HCT116 (cell line): ENCODE measurements at regions not wholly inside any gene's neighbourhood (a gene's known extent, or its start where the extent isn't known, plus 50 kb on each side); places are given as distances from the start of the nearest gene placed in this dataset.

Experiments
- ATAC-seq: fragments of 200-7000 bp; cut with Tn5 transposase; 2 replicates; pipeline ENCODE4 v1.9.1; 2020; ENCODE audit warnings: mild to moderate bottlenecking, moderate library complexity
- BruUV-seq: library from RNA; stranded (reverse); fragments of 400-500 nt; replicated peaks from 2 replicates; lab custom pipeline; 2021; lab: Mats Ljungman, UMichigan
- CTCF ChIA-PET: fragments of 300-600 bp; sonication (Branson Sonifier 250); formaldehyde crosslinking; loops from one replicate; lab custom pipeline; 2021; ENCODE audit warnings: antibody characterized with exemption; lab: Charles Lee
- POLR2A ChIA-PET: fragments of 300-600, 350-600 bp; sonication (Branson Sonifier 250); formaldehyde crosslinking; loops from one replicate; lab custom pipeline; 2021; ENCODE audit warnings: antibody characterized with exemption; lab: Charles Lee
- RAD21 ChIA-PET, 2 experiments: fragments of 300-600 bp; sonication (Branson Sonifier 250); formaldehyde crosslinking; loops; one replicate each; lab custom pipeline; 2023; ENCODE audit warnings: low total read pairs in 2 of 2; ENCODE audit not compliant: uncharacterized antibody in 2 of 2, unreplicated experiment in 2 of 2, low non-redundant PET in 1 of 2; lab: Charles Lee
- DNase-seq: peaks from one replicate; pipeline ENCODE4 v3.0.0-alpha.2; 2010; ENCODE audit warnings: low read depth, low spot score
- H2AFZ ChIP-seq: fragments of 200-600 bp; shearing (Covaris generic), sonication (generic); 2 replicates; pipeline ENCODE4 v1.6.1; 2017; ENCODE audit warnings: low read depth, mixed run types, mixed read lengths, antibody characterized with exemption, low read length; ENCODE audit not compliant: poor library complexity, severe bottlenecking
- H3K27ac ChIP-seq: 2 replicates; pipeline ENCODE4 v1.5.1; 2012; ENCODE audit warnings: low read depth, low read length
- H3K27me3 ChIP-seq: fragments of 200-600 bp; sonication (generic); 2 replicates; pipeline ENCODE4 v1.6.1; 2016; ENCODE audit warnings: mixed run types, low read length, mixed read lengths; ENCODE audit not compliant: insufficient read depth
- H3K36me3 ChIP-seq, 2 experiments: fragments of 200-500 bp in 1 of 2; fragments of 200-600 bp in 1 of 2; sonication (Bioruptor generic) in 1 of 2; sonication (generic) in 1 of 2; 2 replicates each; pipeline versions ENCODE4 v1.5.1 to v1.6.1; 2014 to 2016; ENCODE audit warnings: low read length in 2 of 2, inconsistent platforms in 1 of 2, mixed read lengths in 1 of 2, mixed run types in 1 of 2; ENCODE audit not compliant: insufficient read depth in 2 of 2, control insufficient read depth in 1 of 2
- H3K4me1 ChIP-seq, 2 experiments: fragments of 200-600 bp in 1 of 2; sonication (generic) in 1 of 2; 2 replicates each; pipeline versions ENCODE4 v1.5.1 to v1.6.1; 2012 to 2017; ENCODE audit warnings: low read length in 2 of 2, inconsistent platforms in 1 of 2, mild to moderate bottlenecking in 1 of 2, mixed read lengths in 1 of 2, mixed run types in 1 of 2, moderate library complexity in 1 of 2; ENCODE audit not compliant: insufficient read depth in 2 of 2, control insufficient read depth in 1 of 2
- H3K4me2 ChIP-seq: fragments of 200-600 bp; sonication (generic); 2 replicates; pipeline ENCODE4 v1.6.1; 2017; ENCODE audit warnings: mixed run types, low read length, mixed read lengths
- H3K4me3 ChIP-seq, 2 experiments: fragments of 200-600 bp in 1 of 2; sonication (generic) in 1 of 2; replicated peaks in 1 of 2; 2 replicates each; pipeline ENCODE4 v1.5.1; 2011 to 2016; ENCODE audit warnings: low read length in 2 of 2, control low read depth in 1 of 2, low read depth in 1 of 2, mild to moderate bottlenecking in 1 of 2, mixed read lengths in 1 of 2, mixed run types in 1 of 2
- H3K79me2 ChIP-seq: fragments of 200-600 bp; sonication (generic); 2 replicates; pipeline ENCODE4 v1.6.1; 2017; ENCODE audit warnings: mild to moderate bottlenecking, mixed run types, low read length, moderate library complexity, mixed read lengths; ENCODE audit not compliant: insufficient read depth
- H3K9ac ChIP-seq: fragments of 200-600 bp; sonication (generic); 2 replicates; pipeline ENCODE4 v1.6.1; 2016; ENCODE audit warnings: low read length, mixed read lengths
- H3K9me2 ChIP-seq: fragments of 200-600 bp; sonication (generic), shearing (Covaris generic); 2 replicates; pipeline ENCODE4 v1.6.1; 2017; ENCODE audit warnings: mixed run types, mild to moderate bottlenecking, moderate library complexity; ENCODE audit not compliant: insufficient read depth
- H3K9me3 ChIP-seq, 2 experiments: fragments of 200-500 bp in 1 of 2; fragments of 200-600 bp in 1 of 2; sonication (Bioruptor generic) in 1 of 2; sonication (generic) in 1 of 2; 2 replicates each; pipeline ENCODE4 v1.6.1; 2014 to 2017; ENCODE audit warnings: low read length in 2 of 2, mixed read lengths in 2 of 2, inconsistent platforms in 1 of 2, low read depth in 1 of 2, mild to moderate bottlenecking in 1 of 2, mixed run types in 1 of 2, moderate library complexity in 1 of 2; ENCODE audit not compliant: control insufficient read depth in 1 of 2, insufficient read depth in 1 of 2
- H4K20me1 ChIP-seq: fragments of 200-600 bp; sonication (generic), shearing (Covaris generic); 2 replicates; pipeline ENCODE4 v1.6.1; 2017; ENCODE audit warnings: mixed run types, mild to moderate bottlenecking, moderate library complexity; ENCODE audit not compliant: insufficient read depth
- CBX3 ChIP-seq: IDR thresholded peaks from 2 replicates; pipeline ENCODE4 v1.6.1; 2012; ENCODE audit warnings: low read depth
- CEBPB ChIP-seq: IDR thresholded peaks from 2 replicates; pipeline ENCODE4 v1.6.1; 2012; ENCODE audit warnings: low read depth
- EGR1 ChIP-seq: IDR thresholded peaks from 2 replicates; pipeline ENCODE4 v1.6.1; 2012; ENCODE audit warnings: low read depth
- ELF1 ChIP-seq: IDR thresholded peaks from 2 replicates; pipeline ENCODE4 v1.6.1; 2012; ENCODE audit warnings: low read depth, borderline replicate concordance
- EZH2phosphoT487 ChIP-seq: fragments of 200-600 bp; IDR thresholded peaks from 2 replicates; pipeline ENCODE4 v1.6.1; 2018; ENCODE audit warnings: antibody characterized with exemption, borderline replicate concordance
- FOSL1 ChIP-seq: IDR thresholded peaks from 2 replicates; pipeline ENCODE4 v1.6.1; 2012; ENCODE audit warnings: low read depth
- POLR2AphosphoS5 ChIP-seq: IDR thresholded peaks from 2 replicates; pipeline ENCODE4 v1.6.1; 2011; ENCODE audit warnings: mild to moderate bottlenecking, low read depth, low read length, moderate library complexity
- RAD21 ChIP-seq: IDR thresholded peaks from 2 replicates; pipeline ENCODE4 v1.6.1; 2012; ENCODE audit warnings: low read depth, mild to moderate bottlenecking
- SRF ChIP-seq: IDR thresholded peaks from 2 replicates; pipeline ENCODE4 v1.6.1; 2012; ENCODE audit warnings: low read depth
- TCF7L2 ChIP-seq: IDR thresholded peaks from 2 replicates; pipeline ENCODE4 v1.7.0; 2011; ENCODE audit warnings: borderline replicate concordance, inconsistent platforms; ENCODE audit not compliant: insufficient read depth, insufficient read length; ENCODE audit errors: extremely low read depth
- YY1 ChIP-seq: IDR thresholded peaks from 2 replicates; pipeline ENCODE4 v1.6.1; 2011; ENCODE audit warnings: low read length, low read depth, moderate library complexity, mild to moderate bottlenecking; ENCODE audit not compliant: insufficient replicate concordance; ENCODE audit errors: extremely low read depth
- ZFX ChIP-seq: fragments of 450-650 bp; IDR thresholded peaks from 2 replicates; pipeline ENCODE4 v1.6.1; 2017
- ZNF274 ChIP-seq: fragments of 200-500 bp; sonication (Bioruptor generic); IDR thresholded peaks from 2 replicates; pipeline ENCODE4 v1.6.1; 2014; ENCODE audit warnings: mild to moderate bottlenecking, low read depth, low read length, inconsistent platforms
- intact Hi-C: fragments of 100-400 bp; cut with micrococcal nuclease; formaldehyde crosslinking; loops from 2 replicates; pipeline ENCODE4 v1.10.0; 2022
- TF ChIP-seq, protein P1 (sequence below): IDR thresholded peaks from 2 replicates; pipeline ENCODE4 v1.6.1; 2012

GRCh38 chr5:167624053-167624452, 667.4 kb upstream of the WWC1 start:
- intact Hi-C loops, result no loop called here
- CTCF ChIA-PET, result no interaction called here
- ATAC-seq, result no peak

GRCh38 chr5:167626341-167627123, 664.9 kb upstream of the WWC1 start:
- ChIA-PET CTCF (no interaction called here), RAD21 (no interaction called here)
- no TSS peak for BruUV-seq
- Histone ChIP-seq H3K9me2 (no peaks in the 10 kb centered on the region), H4K20me1 (no peaks in the 10 kb centered on the region), H3K4me1 (no peaks in the 10 kb centered on the region), H3K4me2 (no peak overlapping the region)
- ATAC-seq, result no peak
- intact Hi-C loops, result no loop called here
- no peak for TF ChIP-seq ZNF274
- no peak for TF ChIP-seq RAD21
- no peak for TF ChIP-seq TCF7L2
- TF ChIP-seq ELF1, result no peak
- TF ChIP-seq, protein P1, sequence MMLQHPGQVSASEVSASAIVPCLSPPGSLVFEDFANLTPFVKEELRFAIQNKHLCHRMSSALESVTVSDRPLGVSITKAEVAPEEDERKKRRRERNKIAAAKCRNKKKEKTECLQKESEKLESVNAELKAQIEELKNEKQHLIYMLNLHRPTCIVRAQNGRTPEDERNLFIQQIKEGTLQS, result no peak
- no peak for TF ChIP-seq EGR1
- no peak for TF ChIP-seq POLR2AphosphoS5
- TF ChIP-seq CBX3, result no peak
- TF ChIP-seq YY1, result no peak
- TF ChIP-seq CEBPB, result no peak
- TF ChIP-seq, all 23 proteins: peak for 0
- H3K27me3 ChIP-seq, result peaks cover 37% of the 10 kb centered on the region
- no peak for DNase-seq
- H3K9ac ChIP-seq, result no peak overlapping the region
- H3K79me2 ChIP-seq, result no peaks in the 10 kb centered on the region
- H3K27ac ChIP-seq, result no peak overlapping the region
- H3K36me3 ChIP-seq, result no peaks in the 10 kb centered on the region
- H2AFZ ChIP-seq, result no peak overlapping the region
- H3K4me3 ChIP-seq, result no peak overlapping the region
- H3K9me3 ChIP-seq, result no peaks in the 10 kb centered on the region
- POLR2A ChIA-PET, result no interaction called here

More at GRCh38 chr5:167624053-167624452, 667.4 kb upstream of the WWC1 start:
- H3K4me2 ChIP-seq, result no peak overlapping the region
- H3K4me3 ChIP-seq, result no peak overlapping the region
- DNase-seq, result no peak
- no peak overlapping the region for H3K9ac ChIP-seq
- H4K20me1 ChIP-seq, result no peaks in the 10 kb centered on the region
- BruUV-seq, result no TSS peak
- no peaks in the 10 kb centered on the region for H3K9me2 ChIP-seq
- H3K27ac ChIP-seq, result no peak overlapping the region
- no peaks in the 10 kb centered on the region for H3K4me1 ChIP-seq
- H3K27me3 ChIP-seq, result peaks cover 49% of the 10 kb centered on the region
- ChIA-PET RAD21 (no interaction called here), POLR2A (no interaction called here)
- H3K9me3 ChIP-seq, result no peaks in the 10 kb centered on the region
- H2AFZ ChIP-seq, result no peak overlapping the region
- H3K79me2 ChIP-seq, result no peaks in the 10 kb centered on the region
- no peaks in the 10 kb centered on the region for H3K36me3 ChIP-seq
- no peak for TF ChIP-seq YY1
- TF ChIP-seq ZFX, result no peak
- TF ChIP-seq, protein P1, result no peak
- TF ChIP-seq EZH2phosphoT487, result no peak
- no peak for TF ChIP-seq SRF
- TF ChIP-seq FOSL1, result no peak
- TF ChIP-seq CBX3, result no peak
- no peak for TF ChIP-seq POLR2AphosphoS5
- no peak for TF ChIP-seq TCF7L2
- TF ChIP-seq EGR1, result no peak
